ENCODE measurements at regions not wholly inside any gene's neighbourhood (a gene's known extent, or its start where the extent isn't known, plus 50 kb on each side); places are given as distances from the start of the nearest gene placed in this dataset.
"Not testable (repeated sequence)": the region's sequence is repeated elsewhere in the genome, so short reads cannot be mapped to it uniquely, and the experiment has no call there.

DNA sequence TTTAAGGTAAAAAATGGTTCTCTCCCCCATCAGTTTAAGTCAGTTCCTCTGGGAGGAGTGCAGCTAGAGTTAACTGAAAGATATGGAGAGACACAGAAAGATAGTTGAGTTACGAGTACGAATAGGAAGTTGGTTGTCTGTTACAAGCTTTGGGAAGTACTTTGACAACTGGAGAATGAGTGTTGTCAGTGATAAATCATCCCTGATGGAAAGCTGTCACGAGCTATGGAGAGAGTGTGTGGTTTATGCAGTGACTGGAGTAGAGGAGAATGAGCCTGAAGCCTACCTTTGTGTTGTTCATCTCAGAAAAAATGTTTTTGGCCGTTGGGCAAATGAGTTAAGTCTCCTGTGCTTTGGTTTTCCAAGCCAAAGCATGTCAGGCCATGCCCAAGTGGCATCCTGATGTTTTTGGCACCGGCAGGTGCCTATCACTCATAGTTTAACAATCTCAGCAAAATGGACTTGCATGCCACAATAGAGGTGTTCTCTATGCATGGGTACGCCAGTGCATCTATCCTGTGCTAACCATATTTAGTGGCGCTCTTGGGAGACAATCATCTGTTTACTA is 350.2 kb downstream of the IRS2 start:
- no peak for DNase-seq (ENCODE audit: low spot score)

DNA sequence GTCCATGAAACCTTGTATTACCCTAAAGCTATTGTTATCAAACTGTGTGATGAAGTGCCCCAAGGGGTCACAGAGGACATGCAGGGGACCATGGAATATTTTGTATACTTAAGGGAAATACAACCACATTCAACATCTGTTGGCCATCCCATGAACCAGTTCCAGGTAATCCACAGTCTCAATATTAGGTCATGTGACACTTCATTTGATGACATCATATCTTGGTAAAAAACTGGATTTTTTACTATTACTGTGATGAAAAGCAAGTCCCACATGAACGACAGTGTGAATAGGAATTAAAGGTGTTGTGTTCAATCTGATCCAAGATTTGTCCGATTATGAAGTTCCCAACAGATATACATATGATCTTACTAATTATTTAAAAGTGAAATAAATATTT is 355.2 kb downstream of the IRS2 start:
- DNase-seq (ENCODE audit: low spot score): no peak

DNA sequence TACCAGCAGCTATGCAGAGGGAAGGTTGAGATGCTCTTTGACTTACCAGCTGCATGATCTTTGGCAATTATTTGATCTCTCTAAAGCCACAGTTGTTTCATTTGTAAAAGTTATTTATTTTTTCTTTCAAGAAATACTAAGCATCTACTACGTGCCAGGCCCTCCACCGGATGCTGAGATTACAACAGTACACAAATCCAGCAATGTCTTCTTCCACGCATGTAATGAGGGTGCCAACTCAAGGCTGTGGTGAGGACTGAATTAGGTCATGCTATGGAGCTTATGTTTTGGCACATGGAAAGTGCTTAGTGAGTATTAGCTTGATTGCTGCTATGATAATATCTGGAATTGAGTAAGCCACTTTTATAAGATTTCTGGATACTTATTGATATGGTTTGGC is 358.2 kb downstream of the IRS2 start:
- no peak for DNase-seq (ENCODE audit: low spot score)

DNA sequence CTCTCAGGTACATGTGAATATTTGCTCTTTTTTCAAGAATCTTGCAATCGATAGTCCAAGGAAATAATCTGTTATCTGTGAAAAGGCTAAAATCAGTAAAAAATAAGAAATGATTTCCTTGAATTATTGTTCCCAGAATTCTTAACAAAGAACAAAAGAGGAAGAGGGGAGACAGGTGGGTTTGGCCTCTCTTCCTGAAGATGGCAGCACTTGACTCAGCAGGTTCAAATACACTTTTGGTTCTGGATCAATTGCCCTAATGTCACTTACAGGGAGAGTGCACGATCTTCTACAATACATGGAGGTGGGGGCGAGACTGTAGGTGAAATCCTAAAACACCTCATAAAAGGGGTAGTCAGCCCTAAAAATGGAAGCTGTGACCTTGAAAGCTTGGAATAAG is 358.7 kb downstream of the IRS2 start:
- no peak for DNase-seq (ENCODE audit: low spot score)

DNA sequence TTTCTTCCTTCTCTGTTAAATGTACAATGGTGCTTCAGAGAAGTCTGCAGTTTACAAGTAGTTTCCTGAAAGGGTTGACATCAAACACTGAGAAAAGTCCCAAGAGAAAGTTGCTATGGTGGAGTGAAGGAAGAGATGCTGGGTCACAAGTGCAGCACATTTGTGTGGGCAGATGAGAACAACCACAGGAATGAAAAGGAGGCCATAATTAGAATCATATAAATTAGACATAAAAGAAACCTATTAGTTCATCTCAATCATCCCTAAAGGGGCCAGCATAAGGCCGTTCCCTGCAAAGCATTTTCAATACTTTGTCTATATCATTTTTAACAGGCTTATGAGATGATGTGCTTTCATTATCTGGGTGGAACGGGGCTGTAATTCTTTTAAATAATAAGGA is 359.2 kb downstream of the IRS2 start:
- DNase-seq (ENCODE audit: low spot score): peak; percentile 32

DNA sequence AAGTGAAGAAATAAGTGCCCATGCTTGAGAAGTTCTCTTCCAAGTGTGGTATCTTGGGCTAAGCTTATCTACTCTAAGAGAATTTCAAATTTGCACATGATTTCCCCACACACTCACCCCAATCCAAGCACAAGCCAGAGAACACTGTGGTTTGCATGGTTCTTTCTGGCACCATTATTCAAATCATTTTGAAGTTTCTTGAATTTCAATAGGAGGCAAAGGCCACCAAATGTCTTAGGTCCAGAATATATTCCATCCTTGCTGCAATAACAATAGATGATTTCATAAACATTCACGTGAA is 359.7 kb downstream of the IRS2 start:
- DNase-seq (ENCODE audit: low spot score): no peak

DNA sequence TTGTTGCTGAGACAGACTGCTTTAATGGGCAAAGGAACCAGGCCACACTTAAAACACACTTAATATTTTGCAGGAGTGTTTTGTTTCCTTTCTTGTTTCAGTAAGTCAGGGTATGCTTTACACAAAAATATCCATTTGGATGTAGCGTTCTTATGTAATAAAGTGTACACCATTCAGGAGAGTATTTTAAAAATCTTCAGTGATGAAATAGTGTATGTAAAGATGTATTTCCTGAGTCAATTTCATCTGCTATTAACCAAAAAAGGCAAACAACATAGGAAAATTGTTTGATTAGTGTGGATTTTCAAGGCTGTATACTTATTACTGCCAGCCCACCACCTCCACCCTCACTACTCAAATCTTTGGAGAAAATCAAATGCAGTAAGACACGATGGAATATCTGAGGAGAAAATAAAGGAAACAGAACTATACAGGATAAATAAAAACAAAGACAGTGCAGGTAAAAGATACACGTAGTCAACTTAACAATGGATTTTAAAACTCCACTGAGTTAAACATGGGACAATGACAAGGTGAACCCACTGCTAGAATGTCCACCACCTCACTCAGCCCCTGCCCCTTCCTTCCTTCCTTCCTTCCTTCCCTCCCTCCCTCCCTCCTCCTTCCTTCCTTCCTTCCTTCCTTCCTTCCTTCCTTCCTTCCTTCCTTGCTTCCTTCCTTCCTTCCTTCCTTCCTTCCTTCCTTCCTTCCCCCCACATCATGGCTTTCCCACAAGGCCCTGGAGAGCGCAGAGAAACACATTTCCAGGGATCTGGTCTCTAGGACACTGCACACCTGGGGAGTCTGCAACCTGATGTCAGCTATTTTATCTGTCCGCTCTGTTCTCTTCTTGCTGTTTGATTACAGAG is 360.3 kb downstream of the IRS2 start:
- no peak for DNase-seq (ENCODE audit: low spot score)

DNA sequence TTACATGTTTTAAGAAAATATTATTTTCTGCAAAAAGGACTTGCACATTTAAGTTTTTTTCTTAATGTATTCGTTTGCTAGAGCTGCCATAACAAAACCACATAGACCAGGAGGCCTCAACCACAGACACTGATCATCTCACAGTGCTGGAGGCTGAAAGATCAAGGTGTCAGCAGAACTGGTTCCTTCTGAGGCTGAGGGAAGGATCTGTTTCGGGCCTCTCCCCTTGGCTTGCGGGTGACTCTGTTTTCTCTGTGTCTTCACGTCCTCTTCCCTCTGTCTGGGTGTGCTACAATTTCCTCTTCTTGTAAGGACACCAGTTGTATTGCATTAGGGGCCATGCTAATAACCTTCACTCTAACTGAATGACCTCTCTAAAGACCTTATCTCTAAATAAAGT is 364.2 kb downstream of the IRS2 start:
- DNase-seq (ENCODE audit: low spot score): no peak

DNA sequence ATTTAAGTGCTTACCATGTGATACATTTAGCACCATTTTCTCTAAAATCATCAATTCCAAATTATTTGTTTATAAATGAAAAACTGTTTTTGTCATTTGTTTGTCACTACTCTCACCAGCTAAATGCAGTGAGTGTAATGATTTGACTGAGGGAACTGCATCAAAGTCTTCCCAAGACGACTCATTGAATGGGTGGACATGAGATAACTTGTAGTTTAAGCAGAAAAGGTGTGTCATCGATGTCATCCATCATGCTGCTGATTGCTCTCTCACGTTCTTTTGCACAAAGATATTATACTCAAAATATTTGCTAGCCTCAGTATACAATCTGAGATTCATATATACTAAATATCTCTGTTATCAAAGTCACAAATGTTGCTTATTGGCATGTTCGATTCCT is 366.5 kb downstream of the IRS2 start:
- no peak for DNase-seq (ENCODE audit: low spot score)

DNA sequence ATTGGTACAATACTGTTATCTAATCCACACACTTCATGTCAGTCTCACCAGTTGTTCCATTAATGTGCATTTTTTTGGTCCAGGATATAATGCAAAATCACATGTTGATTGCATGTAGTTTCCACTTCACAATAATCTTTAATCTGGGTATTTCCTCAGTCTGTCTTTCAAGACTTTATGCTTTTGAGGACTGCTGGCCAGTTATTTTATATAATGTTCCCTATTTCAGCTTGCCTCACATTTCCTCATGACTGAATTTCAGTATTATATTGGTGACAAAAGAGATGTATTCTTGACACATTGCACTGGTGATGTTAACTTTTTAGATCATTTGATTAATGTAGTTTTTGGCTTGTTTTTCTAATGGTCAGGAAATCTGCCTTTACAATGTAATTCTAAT is 368.3 kb downstream of the IRS2 start:
- DNase-seq (ENCODE audit: low spot score): no peak

DNA sequence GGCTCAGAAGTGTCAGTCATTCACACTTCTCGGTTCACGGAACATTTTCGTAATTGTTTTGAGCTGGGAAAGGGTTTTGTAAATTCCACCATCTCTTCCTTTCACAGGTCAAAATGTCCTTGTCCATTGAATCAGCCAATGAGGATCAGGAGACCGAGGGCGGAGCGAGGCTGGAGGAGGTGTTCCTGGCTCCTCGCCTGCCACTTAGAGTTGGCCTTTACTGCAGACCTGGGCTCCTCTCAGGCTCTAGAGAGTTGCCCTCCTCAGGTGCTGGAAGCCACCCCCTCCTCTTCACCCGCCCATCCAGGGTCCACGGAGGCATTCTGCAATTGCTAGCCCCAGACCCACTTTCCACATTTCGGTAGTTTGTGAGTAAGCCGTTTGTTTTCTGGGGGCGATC is 370.4 kb downstream of the IRS2 start:
- DNase-seq (ENCODE audit: low spot score): no peak

DNA sequence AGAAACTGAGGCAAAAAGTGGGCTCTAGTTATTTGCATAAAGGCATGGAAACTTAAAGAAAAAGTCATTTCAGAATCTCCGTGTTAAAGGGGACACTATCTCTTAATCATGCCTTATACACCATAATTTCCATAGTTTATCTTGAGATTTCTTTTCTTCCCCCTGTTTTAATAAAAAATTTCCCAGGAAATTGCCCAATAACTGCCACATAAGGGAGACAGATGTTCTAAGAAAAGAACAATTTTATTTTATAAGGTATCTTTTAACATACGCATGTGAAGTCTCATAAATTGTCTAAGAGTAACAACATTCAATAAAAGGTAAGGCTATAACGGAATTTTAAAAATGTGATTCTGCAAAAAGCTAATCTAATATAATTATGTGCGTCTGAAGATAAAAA is 371.3 kb downstream of the IRS2 start:
- DNase-seq (ENCODE audit: low spot score): no peak

DNA sequence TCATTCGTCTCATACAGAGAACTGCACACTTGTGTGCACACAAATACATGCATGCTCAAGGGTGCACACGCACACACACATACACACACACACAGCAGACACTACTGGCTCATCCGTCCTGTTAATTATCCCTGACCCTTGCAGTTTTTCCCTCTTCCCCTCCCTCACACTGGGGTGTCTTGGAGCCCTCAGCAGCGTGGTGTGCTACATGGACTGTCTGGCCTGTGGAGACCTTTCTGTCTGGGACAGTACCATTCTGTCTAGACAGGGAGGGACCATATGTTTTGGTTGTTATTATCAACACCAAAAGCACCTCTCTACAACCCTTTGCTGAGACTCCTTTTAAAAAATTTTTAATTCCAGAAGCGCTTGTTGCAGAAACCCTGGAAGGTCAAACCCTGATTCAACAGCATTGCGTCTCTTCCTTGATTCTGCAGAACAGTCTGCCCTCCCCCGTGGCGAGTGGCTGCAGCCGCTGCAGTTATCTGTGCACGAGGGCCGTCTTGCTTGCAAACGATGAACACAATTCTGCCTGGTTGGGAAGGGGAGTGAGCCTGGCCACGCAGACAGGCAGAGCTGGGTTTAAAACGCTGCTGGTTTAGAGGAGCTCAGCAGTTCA is 374.0 kb downstream of the IRS2 start:
- peak; percentile 69 for DNase-seq (ENCODE audit: low spot score)

DNA sequence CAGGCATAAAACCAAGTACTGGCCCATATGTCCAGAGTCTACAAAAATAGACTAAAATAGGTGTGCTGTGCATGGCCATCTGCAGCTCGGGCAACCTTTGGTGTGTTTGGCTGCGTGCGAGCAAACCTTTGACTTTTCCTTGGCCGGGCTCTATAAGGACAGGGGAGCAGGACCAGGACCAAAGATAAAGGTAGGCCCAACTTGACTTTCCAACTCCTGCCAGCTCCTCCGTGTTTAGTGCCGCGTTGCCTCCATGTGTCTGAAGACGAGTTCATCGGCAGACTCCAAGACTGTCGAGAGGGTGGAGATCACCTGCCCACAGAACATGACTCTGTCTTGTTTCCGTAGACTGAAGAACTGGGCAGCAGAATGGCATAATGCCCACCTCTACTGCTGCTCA is 375.5 kb downstream of the IRS2 start:
- no peak for DNase-seq (ENCODE audit: low spot score)

DNA sequence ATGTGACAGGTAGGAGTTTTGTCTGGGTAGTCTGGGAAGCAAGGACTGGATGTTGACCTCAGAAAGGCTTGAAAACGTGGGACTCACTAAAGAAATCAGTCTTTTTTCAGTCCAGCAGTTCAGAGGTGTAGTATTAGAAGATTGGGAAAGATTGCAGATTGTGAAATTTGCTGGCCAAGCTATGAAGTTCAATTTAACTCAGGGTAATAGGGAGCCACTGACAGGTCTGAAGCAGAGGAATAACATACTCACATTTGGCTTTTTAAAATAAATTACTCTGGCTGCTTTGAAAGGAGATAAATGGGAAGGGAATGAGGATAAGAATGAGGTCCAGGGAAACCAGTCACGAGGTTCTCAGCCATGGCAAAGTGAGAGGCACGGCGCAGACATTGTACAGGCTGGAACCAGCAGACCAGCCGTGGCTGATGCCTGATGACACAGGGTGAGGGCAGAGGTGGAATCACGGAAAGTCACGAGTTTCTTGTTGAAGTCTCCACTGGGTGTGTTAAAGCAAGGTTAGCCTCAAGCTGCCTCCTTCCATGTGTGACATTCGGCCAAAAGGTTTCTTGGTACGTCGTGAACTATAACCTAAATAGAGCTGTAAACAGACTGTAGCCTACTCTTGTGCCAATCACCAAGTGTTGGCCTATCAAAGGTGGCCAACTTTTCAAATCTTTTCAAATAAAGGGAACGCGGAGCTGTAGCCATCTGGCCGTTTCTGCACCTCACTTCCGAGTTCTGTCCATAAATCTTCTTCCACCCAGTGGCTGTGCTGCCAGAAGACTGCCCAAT is 377.6 kb downstream of the IRS2 start:
- no peak for DNase-seq (ENCODE audit: low spot score)

DNA sequence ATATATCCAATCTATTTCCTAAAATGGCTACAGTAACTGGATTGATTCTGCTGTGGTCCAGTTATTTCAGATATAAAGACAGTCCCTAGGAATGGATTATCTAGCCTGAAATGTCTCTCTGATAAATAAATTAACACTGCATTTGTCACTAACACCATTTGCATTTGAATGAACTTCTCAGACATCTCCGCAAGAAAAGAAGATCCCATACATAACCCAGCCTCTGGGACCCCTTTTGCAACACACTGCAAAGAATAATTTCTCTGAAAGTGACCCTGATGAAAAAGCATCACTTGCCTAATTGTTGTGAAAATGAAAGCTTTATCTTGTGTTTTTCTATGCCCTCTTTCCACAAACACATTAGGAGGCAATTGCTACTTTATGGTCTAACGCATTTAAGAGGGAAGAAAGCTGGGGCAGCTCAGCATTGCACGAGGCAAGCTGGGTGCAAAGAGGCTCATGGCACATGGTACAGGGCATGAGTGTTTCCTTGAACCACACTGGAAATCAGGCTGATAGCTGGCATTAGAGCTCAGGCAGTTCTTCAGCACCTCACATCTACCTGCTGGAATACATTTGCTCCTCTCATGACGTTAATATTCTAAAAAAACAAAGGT is 379.9 kb downstream of the IRS2 start:
- DNase-seq (ENCODE audit: low spot score): no peak

DNA sequence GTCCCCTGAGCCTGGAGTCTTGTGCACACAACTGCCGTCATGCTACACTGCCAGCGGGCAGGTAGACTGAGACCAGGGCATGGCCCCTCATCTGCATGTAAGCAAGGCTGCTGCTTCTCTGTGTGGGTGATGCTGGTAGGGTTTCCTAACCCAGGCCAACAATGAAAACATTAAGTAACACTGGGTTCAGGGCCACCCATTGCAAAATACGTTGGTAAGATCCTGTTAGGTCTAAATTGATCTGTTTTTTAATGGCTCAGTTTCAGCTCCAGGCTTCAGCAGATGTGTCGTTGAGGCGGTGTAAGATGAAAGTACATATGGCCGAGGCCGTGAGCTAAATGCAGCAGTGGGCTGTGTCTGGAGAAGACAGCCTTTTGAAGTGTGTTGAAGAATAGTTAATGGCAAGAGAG is 383.4 kb downstream of the IRS2 start:
- no peak for DNase-seq (ENCODE audit: low spot score)

DNA sequence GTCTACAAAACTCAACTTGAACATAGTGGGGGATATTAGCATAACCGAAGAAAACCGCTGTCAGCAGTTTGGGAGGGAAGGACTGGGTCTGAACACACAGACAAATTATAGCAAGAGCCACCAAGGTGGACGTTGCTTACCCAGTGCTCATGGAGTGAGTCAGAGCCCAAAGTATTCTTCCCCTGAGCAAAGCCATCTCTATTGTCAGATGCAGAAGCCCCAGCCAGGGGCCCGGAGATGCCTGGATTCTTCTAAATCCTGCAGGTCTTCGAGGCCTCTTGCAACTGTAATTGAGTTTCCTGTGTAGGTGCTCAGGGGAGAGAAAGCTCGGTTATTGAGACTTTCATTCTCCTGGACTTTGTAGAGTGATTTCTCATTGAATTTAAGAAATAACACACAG is 384.5 kb downstream of the IRS2 start:
- no peak for DNase-seq (ENCODE audit: low spot score)

DNA sequence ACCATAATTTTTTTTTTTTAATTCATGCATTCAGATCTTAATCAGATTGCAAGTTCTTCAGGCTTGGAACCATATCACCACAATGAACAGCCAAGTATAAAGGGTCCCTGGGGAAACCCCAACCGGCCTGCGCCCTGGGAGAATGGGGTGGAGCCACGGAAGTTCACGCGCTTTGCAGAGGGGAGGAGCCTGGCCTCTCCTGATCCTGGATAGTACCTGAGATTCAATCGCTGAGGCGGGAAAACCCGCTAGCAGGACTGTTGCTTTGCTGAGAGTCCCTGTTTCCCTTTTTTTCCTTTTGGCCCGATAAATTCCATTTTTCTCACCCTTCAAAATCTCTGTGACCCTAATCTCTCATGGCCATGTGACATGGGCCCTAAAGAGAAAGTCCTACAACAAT is 385.1 kb downstream of the IRS2 start:
- no peak for DNase-seq (ENCODE audit: low spot score)

DNA sequence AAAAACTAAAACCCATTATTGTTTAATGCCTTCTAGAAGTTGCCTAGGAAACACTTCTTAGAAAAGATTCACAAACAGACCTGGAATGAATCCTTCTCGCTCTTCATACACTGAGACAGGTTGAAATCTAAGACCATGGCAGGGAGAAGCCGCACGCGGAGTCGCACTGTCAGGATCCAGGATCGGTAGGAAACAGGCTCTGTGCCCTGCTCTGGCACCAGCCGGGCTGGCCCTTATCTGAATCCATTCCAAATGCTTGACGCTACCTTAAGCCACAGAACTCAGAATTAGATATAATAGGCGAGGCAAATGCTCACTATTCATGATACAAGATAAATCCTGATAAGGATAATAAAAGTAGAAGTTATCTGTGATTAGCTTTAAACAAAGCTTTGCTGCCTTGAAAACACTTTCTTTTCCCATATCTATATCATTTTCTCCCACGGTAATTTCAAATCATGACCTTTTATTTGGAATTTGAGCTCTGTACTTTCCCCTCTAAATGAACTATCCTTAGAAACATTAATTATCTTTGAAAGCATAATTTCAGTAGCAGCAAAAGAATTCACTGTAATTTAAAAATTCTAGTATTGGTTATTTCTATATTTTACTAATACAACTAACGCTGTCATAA is 385.6 kb downstream of the IRS2 start:
- DNase-seq (ENCODE audit: low spot score): no peak

DNA sequence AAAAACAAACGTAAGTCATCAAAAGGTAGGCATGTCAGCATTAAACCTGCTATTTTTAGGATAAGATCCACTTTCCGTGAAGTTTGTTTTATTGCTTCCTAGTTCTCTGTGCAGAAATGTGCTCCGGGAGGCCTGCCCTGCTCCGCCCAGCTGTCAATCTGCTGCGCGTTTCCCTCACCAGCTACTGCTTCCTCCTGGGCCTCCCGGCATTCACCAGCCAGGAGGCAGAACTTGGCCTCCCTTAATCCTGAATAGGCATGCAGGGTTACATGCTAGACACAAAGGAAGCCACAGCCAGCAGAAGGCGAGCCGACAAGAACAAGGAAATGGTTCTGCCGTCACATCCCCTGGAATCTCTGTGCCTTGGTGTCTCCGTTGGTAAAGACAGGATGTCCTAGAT is 386.2 kb downstream of the IRS2 start:
- DNase-seq (ENCODE audit: low spot score): no peak

DNA sequence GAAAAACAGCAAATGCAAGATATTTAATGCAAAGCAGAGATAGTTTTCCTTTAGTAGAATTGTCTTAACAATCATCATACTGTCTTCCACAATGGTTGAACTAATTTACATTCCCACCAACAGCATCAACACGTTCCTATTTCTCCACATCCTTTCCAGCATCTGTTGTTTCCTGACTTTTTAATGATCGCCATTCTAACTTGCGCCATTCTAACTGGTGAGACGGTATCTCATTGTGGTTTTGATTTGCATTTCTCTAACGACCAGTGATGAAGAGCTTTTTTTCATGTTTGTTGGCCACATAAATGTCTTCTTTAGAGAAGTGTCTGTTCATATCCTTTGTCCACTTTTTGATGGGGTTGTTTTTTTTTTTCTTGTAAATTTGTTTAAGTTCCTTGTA is 388.3 kb downstream of the IRS2 start:
- DNase-seq (ENCODE audit: low spot score): not testable (repeated sequence)
